ENCODE measurements at regions not wholly inside any gene's neighbourhood (a gene's known extent, or its start where the extent isn't known, plus 50 kb on each side); places are given as distances from the start of the nearest gene placed in this dataset.
"Not testable (repeated sequence)": the region's sequence is repeated elsewhere in the genome, so short reads cannot be mapped to it uniquely, and the experiment has no call there.

DNA sequence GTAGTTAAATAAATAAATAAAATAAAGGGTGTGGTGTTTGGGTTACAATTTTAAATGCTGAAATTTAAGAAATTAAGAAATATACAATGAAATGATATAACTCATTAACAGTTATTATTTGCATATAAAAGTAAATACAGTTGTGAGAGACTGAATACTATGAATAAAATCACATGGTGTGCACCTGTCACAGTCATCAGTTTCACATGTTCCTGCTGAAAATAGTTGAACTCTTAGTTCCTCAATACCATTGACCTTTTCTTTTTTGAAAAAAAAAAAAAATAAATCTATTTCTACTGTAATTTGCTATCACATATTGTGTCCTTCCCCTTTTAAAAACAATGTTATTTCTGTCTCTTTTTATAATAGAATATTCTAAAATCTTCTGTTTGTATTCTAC lies 130.9 kb upstream of the CHD1 start:
- DNase-seq: no peak

DNA sequence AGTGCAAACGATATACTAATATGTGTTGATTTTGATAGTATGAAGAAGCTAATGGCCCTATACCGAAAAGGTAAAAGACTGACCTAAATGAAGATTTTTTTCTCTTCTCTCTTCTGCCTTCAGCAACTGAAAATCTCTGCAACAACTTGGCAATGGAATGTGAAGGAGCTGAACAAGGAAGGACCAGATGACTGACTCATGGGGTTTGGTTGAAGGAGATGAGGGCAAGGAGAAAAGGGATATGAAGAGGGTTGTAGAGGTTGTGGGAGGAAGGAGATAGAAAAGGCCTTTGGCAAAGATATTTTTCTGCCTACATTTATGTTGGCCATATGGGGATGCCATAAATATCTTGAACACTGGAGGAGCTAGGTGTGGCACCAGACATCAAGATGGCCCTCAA lies 129.7 kb upstream of the CHD1 start:
- DNase-seq: no peak

DNA sequence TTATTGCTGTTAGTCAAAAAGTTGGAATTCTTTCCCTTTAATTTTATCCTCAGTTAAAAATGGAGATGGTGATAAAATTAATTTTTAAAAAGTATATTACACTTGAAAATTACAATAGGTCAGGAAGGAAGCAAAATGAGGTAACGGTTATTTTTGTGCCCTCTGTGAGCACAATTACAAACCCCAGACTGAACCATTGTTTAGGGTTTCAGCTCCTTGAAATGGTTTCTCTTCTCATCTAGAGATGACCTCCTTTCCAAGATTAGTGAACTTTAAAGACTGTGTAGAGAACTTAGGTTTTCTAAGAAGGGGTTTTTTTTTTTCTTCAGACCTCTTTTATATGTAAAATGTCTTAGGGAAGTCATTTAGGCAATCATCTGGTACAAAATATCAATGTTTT lies 126.2 kb upstream of the CHD1 start:
- DNase-seq: no peak

DNA sequence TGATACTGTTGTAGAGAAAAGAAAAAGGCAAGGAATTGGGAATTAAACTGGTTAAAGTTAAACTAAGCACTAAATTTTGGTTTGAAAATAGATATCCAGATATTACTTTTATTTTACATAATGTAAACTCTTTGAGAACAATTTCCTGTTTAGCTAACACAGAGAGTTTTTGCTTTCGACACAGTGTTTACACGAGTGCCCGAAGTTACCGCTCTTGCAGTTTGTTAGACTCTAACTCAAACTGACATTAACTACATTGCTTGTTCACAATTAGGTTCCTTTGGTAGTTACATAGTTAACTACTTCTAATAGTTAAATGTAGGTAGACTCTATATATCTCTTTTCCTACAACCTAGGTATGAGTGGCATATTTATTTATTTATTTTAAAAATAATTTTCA lies 117.1 kb upstream of the CHD1 start:
- no peak for DNase-seq

- DNase-seq: not testable (repeated sequence)
Observed at GRCh38 chr5:99043257-99043656, 114.5 kb upstream of the CHD1 start.

DNA sequence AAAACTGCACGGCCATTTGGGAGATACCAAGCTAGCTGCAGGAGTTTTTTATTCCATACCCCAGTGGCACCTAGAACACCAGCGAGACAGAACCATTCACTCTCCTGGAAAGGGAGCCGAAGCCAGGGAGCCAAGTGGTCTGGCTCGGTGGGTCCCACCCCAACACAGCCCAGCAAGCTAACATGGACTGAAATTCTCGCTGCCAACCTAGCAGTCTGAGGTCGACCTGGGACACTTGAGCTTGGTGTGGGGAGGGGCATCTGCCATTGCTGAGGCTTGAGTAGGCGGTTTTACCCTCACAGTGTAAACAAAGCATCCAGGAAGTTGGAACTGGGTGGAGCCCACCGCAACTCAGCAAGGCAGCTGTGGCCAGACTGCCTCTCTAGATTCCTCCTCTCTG lies 108.9 kb upstream of the CHD1 start:
- no peak for DNase-seq

GRCh38 chr5:99035942-99036341 lies 107.1 kb upstream of the CHD1 start:
- no peak for DNase-seq

DNA sequence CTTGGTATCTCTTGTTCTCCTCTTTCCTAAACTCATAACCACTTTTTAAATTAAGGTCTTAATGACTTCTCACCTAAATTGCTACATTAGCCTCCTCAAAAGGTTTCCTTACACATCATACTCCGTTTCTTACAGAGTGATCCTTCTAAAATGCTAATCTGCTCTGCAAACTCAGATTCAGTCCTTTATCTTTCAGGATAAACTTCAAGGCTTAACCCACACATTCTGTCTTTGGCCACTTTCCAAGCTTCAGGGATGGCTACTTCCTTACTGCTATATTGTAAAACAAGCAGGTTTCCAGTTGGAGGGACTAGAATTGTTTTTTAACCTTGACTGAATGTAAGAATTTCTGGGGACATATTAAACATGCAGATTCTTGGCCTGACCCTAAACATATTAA lies 105.5 kb upstream of the CHD1 start:
- no peak for DNase-seq

DNA sequence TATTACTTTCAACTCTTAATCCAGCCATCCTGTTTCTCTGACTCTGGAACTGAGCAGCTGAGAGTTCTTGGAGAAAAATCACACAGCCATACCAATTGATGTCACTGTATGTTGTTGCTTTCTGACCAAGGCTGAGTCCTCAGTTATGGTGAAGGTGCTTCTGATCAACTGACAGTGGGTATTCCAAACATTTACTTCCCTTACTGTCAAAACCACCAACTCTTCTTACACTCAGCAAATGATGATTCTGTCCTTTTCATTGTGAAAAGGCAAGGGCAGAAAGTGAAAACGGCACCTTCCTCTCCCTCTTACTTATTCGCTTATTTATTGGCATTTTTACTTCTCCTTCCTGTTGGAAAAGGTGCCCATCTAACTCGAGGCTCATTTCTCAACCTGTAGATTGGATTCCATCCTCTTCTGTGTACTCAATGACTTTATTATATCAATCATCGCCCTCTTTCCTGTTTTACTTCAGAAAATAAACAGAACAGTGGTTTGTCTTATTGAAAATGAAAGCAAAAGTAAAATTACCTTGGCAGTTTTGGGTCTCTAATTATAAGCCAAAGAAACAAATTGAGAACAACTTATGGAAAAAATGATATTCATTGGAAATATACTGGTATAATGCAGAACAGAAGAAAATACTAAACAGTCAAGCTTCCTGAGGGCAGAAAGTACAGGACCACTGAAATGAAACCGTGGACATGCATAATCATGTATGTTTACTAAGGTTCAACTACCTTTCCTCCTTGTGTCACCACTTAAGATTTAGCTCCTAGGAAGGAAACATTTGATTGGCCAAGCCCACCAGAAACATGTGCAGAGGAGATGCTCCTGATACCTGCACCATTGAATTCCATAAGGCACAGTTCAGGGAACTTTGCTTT lies 104.5 kb upstream of the CHD1 start:
- no peak for DNase-seq

DNA sequence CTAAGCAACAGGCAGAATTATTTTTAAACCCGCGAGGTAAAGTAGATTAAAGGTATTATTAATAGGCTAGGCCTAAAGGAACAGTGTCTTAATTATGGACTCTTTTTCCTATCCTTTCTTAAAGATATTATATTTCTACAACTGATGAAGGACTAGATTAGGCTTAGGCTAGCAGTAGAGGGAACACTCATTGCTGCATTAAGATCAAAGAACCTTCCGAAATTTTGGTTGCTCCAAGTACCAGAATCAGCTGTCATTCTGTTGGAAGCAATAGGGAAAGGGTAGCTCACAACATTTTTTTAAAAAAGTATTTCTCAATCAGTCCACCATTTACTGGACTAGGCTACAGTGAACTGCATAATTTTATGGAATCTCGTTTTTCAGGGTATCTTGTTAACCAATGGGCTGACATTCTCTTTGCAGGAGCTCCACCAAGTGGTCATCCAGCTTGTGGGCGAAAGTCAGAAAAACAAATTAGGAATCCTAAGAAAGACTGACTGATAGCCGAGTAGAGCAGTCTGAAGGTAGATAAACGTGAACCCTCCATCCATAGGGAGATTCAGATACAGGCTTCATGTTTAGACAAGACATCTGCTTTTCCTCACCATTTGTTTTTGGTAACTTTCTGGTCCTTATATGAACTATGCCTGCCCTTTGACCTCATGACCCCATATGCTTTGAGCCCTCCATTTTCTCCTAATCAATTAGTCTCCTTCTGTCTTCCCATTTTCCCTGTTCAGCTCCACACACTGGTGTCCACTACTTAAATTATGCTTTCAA lies 103.6 kb upstream of the CHD1 start:
- peak; percentile 74 for DNase-seq

DNA sequence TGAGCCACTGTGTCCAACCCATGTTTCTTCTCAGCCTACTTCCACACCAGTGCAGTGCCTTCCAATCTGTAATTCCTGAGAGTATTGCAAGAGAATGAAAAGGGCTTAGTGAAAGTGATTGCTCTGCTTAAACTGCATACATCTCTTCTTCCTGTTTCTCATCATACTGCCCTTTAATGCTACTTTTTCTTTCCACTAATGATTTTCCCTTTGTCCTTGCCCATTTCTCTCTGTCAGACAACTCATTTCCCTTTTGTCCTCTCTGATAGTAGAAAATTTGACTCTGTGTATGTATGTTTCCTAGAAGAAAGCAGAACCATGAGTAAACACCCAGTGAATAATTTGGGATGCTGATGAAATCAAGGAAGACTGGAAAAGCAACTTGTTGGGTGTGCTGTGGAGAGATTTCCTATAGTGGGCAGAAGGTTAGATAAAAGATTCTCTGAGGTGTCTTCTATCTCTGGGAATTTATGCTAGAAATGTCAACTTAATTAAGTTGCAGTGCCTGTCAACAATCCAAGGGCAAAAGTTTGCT lies 102.2 kb upstream of the CHD1 start:
- DNase-seq: no peak

GRCh38 chr5:99029172-99029571 lies 100.4 kb upstream of the CHD1 start:
- DNase-seq: no peak

DNA sequence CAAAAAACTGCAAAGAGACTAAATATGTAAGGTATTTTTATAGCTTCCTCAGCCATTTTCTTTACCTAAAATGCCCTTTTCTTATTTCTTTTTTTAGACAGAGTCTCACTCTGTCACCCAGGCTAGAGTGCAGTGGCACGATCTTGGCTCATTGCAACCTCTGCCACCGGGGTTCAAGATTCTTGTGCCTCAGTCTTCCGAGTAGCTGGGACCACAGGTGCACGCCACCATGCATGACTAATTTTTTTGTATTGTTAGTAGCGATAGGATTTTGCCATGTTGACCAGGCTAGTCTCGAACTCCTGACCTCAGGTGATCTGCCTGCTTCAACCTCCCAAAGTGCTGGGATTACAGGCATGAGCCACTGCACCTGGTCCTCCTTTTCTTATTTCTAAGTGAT lies 99.4 kb upstream of the CHD1 start:
- not testable (repeated sequence) for DNase-seq

GRCh38 chr5:99025298-99026045 lies 96.7 kb upstream of the CHD1 start:
- DNase-seq: peak; percentile 31

DNA sequence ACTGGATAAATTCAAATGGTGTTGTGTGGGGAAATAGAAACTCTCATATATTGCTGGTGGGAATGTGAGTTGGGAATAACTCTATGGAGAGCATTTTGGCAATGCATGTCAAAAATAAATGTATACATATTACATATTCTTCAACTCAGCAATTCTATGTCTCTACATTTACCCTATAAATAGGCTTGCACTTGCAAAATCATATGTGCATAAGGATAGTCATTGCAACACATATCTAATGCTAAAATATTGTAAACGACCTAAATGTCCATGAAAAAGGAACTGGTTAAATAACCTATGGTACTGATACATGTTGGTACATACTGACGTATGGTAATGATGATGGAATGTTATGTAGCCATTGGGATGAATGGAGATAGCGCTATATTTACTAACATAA lies 94.5 kb upstream of the CHD1 start:
- no peak for DNase-seq

DNA sequence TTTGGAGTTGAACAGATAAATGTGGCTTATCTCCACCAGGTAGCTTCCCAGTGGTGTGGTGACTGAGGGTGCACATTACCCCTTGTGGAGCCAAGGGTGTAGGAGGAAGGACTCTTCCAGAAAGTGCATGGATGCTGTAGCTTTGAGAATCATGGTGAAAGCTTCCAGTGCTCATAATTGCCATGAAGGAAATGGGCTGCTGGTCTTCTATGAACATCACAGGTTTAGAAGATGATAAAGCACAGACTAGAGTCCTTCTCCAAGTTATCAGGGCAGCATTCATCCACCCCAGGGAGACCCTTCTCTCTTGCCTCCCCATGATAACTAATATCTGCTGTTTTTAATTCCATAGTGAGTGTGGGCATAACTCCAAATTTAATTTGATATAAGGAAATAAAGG lies 93.4 kb upstream of the CHD1 start:
- no peak for DNase-seq

DNA sequence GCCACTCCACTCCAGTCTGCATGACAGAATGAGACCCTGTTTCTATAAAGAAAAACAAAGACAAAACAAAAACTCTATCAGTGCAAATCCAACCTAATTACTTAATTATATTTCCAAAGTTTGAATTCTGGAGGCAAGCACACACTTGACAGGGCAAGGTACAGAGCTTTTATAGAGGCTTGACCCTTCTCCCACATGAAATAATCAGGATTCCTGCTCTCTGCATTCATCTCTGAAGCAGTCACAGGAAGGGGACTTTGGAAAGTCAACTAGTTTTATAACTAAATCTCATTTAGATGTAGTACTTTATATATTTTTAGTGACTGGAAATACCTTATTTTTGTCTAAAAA lies 91.9 kb upstream of the CHD1 start:
- no peak for DNase-seq

DNA sequence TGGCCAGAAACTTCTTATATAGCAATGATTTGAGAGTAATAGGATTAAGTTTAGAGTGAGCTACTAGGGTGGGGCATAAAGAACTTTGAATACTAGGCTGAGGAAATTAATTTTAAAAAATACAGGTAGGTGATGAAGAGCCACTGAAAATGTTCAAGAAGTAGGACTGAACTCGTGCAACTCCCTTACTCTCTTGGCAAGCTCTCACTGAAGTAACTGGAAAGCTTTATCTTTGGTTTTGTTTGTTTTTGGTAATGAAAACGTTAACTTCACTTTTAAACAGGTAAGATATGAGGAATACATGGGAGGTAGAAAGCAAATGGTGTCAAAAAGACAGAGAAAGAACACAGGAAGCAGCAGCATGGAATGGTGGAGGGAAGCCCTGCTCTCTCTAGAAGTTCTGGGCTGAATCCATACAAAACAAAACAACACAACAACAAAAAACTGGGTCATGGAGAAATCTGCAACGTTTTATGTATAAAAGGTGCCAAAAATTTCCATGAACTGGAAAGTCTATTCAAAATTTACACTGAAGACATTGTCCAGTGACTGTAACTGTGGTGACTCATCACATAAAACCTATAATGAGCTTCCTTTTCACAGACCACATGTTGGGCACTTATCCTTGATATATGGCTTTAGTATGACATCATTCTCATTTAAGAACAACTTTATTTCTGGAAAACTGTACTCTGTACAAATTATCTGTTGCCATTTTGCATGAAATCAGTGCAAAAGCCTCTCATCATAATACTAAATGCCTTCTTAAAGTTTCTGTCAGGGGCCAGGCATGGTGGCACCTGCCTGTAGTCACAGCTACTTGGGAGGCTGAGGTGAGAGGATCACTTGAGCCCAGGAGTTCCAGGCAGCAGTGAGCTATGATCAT lies 91.2 kb upstream of the CHD1 start:
- DNase-seq: no peak

GRCh38 chr5:99019254-99019653 lies 90.4 kb upstream of the CHD1 start:
- no peak for DNase-seq

DNA sequence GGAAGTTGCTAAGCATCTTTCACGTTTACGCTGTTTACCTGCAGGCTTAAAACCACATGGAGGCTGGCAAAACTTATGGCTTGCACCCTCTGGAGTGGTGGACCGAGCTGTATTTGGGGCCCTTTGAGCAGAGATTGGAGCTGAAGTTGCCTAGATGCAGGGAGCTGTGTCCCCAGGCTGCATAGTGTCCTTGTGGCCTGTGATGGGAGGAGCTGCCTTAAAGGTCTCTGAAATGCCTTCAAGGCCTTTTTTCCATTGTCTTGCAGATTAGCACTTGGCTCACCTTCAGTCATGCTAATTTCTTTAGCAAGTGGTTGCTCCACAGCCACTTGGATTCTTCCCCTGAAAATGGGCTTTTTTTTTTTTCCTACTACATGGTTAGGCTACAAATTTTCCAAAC lies 81.5 kb upstream of the CHD1 start:
- no peak for DNase-seq

DNA sequence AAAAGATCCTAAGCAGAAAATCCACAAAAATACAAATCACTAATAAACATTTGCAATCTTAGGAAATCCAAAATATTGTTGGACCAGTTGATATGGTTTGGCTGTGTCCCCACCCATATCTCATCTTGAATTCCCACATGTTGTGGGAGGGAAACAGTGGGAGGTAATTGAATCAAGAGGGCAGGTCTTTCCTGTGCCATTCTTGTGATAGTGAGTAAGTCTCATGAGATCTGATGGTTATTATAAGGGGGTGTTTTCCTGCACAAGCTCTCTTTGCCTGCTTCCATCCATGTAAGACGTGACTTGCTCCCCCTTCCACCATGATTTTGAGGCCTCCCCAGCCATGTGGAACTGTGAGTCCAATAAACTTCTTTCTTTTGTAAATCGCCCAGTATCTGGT lies 79.2 kb upstream of the CHD1 start:
- DNase-seq: not testable (repeated sequence)

- no peak for DNase-seq
Observed at GRCh38 chr5:99005506-99005905, 76.7 kb upstream of the CHD1 start.
